ENCODE measurements at regions not wholly inside any gene's neighbourhood (a gene's known extent, or its start where the extent isn't known, plus 50 kb on each side); places are given as distances from the start of the nearest gene placed in this dataset.

DNA sequence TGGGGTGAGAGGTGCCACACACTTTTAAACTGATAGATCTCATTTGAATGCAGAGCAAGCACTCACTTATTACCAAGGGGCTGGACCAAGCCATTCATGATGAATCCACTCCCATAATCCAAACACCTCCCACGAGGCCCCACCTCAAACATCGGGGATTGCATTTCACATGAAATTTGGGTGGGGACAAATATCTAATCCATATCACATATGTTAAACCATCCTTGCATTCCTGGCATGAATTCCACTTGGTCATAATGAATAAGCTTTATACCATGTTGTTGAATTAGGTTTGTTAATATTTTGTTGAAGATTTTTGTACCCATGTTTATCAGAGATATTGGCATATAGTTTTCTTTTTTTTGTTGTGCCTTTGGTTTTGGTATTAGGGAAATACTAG lies 1198.7 kb upstream of the ATXN8OS start:
- TF ChIP-seq EZH2phosphoT487 (IDR thresholded peaks at IDR 0.05; ENCODE audit: insufficient read depth, low read depth) = no peak
- TF ChIP-seq EZH2 (IDR thresholded peaks at IDR 0.05; ENCODE audit: insufficient read depth, poor library complexity, severe bottlenecking) = no peak

Data from GM23248 (cell line).